ENCODE measurements at regions not wholly inside any gene's neighbourhood (a gene's known extent, or its start where the extent isn't known, plus 50 kb on each side); places are given as distances from the start of the nearest gene placed in this dataset.

DNA sequence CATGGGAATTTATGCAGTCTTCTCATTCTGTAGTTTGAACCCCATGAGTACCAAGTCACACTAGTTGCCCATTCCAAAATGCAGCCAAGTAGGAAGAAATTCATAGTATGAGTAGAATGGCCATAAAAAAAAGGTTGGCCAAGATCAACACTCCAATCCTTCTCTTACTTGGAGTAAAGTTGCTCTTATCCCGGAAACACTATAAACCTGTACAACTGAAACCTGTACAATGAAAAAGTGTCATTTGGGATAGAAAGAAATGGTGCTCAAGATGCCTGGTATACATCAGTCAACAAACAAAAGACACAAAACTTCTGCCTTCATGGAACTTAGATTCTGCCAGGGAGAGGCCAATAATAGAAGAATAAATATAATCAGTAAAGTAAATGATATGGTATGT, 325.0 kb downstream of the NFIB start:
- no peak for TF ChIP-seq POLR2AphosphoS5 (IDR thresholded peaks at IDR 0.05; ENCODE audit: low read depth)
- TF ChIP-seq, protein P1, sequence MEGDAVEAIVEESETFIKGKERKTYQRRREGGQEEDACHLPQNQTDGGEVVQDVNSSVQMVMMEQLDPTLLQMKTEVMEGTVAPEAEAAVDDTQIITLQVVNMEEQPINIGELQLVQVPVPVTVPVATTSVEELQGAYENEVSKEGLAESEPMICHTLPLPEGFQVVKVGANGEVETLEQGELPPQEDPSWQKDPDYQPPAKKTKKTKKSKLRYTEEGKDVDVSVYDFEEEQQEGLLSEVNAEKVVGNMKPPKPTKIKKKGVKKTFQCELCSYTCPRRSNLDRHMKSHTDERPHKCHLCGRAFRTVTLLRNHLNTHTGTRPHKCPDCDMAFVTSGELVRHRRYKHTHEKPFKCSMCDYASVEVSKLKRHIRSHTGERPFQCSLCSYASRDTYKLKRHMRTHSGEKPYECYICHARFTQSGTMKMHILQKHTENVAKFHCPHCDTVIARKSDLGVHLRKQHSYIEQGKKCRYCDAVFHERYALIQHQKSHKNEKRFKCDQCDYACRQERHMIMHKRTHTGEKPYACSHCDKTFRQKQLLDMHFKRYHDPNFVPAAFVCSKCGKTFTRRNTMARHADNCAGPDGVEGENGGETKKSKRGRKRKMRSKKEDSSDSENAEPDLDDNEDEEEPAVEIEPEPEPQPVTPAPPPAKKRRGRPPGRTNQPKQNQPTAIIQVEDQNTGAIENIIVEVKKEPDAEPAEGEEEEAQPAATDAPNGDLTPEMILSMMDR (IDR thresholded peaks at IDR 0.05; ENCODE audit: insufficient read depth, low read length): no peak
- TF ChIP-seq REST (IDR thresholded peaks at IDR 0.05; ENCODE audit: insufficient replicate concordance, low read depth): no peak
- TF ChIP-seq GABPA (IDR thresholded peaks at IDR 0.05; ENCODE audit: low read depth): no peak
